ENCODE measurements at regions not wholly inside any gene's neighbourhood (a gene's known extent, or its start where the extent isn't known, plus 50 kb on each side); places are given as distances from the start of the nearest gene placed in this dataset.

DNA sequence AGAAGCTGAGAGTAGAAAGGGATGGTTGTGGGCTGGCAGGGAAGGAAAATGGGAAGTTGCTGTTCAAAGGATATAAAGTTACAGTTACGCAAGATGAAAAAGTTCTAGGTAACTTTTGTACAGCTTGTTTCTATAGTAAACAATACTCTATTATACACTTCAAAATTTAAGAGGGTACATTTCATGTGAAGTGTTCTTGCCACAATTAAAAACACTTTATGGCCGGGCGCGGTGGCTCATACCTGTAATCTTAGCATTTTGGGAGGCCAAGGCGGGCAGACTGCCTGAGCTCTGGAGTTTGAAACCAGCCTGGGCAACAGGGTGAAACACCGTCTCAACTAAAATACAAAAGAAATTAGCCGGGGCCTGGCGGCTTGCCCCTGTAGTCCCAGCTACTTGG is 623.6 kb downstream of the STIM2 start:
- H3K9ac ChIP-seq (ENCODE audit: low read depth in 1 of 2, low read length in 2 of 2): no peak overlapping the region
- H3K36me3 ChIP-seq (ENCODE audit: control insufficient read depth in 2 of 2, insufficient read depth in 2 of 2, low read length in 2 of 2): no peaks in the 10 kb centered on the region
- no peaks in the 10 kb centered on the region for H3K27me3 ChIP-seq (ENCODE audit: control insufficient read depth in 2 of 2, insufficient read depth in 2 of 2, low read length in 2 of 2)
- no peak overlapping the region for H3K27ac ChIP-seq (ENCODE audit: low read depth in 2 of 2, low read length in 2 of 2)
- H3K9me3 ChIP-seq (ENCODE audit: control insufficient read depth in 2 of 2, low read length in 2 of 2): no peaks in the 10 kb centered on the region
- H3K4me1 ChIP-seq (ENCODE audit: control insufficient read depth in 2 of 2, insufficient read depth in 2 of 2, low read length in 2 of 2): no peaks in the 10 kb centered on the region
- H3K4me3 ChIP-seq (ENCODE audit: low read length in 2 of 2): no peak overlapping the region

DNA sequence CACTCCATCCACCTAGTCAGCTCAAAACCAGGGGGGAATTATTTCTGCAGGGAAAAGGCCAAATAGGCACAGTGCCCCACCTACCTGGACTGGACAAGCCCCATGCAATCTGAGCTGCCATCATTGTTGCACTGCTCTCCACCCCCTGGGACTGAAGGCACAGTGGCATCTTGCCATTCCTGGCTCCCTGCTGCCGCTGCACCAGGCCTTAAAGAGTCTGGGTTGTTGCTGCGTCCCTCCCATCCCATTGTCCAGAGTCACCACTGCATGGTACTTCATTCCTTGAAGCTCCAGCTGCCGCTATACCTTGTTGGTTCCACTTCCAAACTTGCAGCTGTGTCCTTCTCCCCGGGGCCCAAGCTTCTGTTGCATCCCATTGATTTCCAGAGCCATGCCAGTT is 629.7 kb downstream of the STIM2 start:
- no peak overlapping the region for H3K27ac ChIP-seq (ENCODE audit: low read depth in 2 of 2, low read length in 2 of 2)
- H3K36me3 ChIP-seq (ENCODE audit: control insufficient read depth in 2 of 2, insufficient read depth in 2 of 2, low read length in 2 of 2): no peaks in the 10 kb centered on the region
- H3K9me3 ChIP-seq (ENCODE audit: control insufficient read depth in 2 of 2, low read length in 2 of 2): no peaks in the 10 kb centered on the region
- H3K9ac ChIP-seq (ENCODE audit: low read depth in 1 of 2, low read length in 2 of 2): no peak overlapping the region
- H3K4me3 ChIP-seq (ENCODE audit: low read length in 2 of 2): no peak overlapping the region
- H3K4me1 ChIP-seq (ENCODE audit: control insufficient read depth in 2 of 2, insufficient read depth in 2 of 2, low read length in 2 of 2): no peaks in the 10 kb centered on the region
- H3K27me3 ChIP-seq (ENCODE audit: control insufficient read depth in 2 of 2, insufficient read depth in 2 of 2, low read length in 2 of 2): no peaks in the 10 kb centered on the region

- H3K27ac ChIP-seq (ENCODE audit: low read depth in 2 of 2, low read length in 2 of 2): no peak overlapping the region
- H3K9ac ChIP-seq (ENCODE audit: low read depth in 1 of 2, low read length in 2 of 2): no peak overlapping the region
- H3K4me3 ChIP-seq (ENCODE audit: low read length in 2 of 2): no peak overlapping the region
- H3K36me3 ChIP-seq (ENCODE audit: control insufficient read depth in 2 of 2, insufficient read depth in 2 of 2, low read length in 2 of 2): no peaks in the 10 kb centered on the region
- H3K4me1 ChIP-seq (ENCODE audit: control insufficient read depth in 2 of 2, insufficient read depth in 2 of 2, low read length in 2 of 2): no peaks in the 10 kb centered on the region
- H3K9me3 ChIP-seq (ENCODE audit: control insufficient read depth in 2 of 2, low read length in 2 of 2): no peaks in the 10 kb centered on the region
- no peaks in the 10 kb centered on the region for H3K27me3 ChIP-seq (ENCODE audit: control insufficient read depth in 2 of 2, insufficient read depth in 2 of 2, low read length in 2 of 2)
These were observed 630.1 kb downstream of the STIM2 start for GRCh38 chr4:27490766-27491165.

- no peak overlapping the region for H3K4me3 ChIP-seq (ENCODE audit: low read length in 2 of 2)
- H3K27me3 ChIP-seq (ENCODE audit: control insufficient read depth in 2 of 2, insufficient read depth in 2 of 2, low read length in 2 of 2): no peaks in the 10 kb centered on the region
- H3K9ac ChIP-seq (ENCODE audit: low read depth in 1 of 2, low read length in 2 of 2): no peak overlapping the region
These were observed 645.8 kb downstream of the STIM2 start for GRCh38 chr4:27506401-27506800.

GRCh38 chr4:27514711-27515110 is 654.1 kb downstream of the STIM2 start:
- Histone ChIP-seq H3K9me3 (ENCODE audit: control insufficient read depth in 2 of 2, low read length in 2 of 2) (no peaks in the 10 kb centered on the region), H3K27ac (ENCODE audit: low read depth in 2 of 2, low read length in 2 of 2) (no peak overlapping the region), H3K9ac (ENCODE audit: low read depth in 1 of 2, low read length in 2 of 2) (no peak overlapping the region), H3K36me3 (ENCODE audit: control insufficient read depth in 2 of 2, insufficient read depth in 2 of 2, low read length in 2 of 2) (no peaks in the 10 kb centered on the region), H3K27me3 (ENCODE audit: control insufficient read depth in 2 of 2, insufficient read depth in 2 of 2, low read length in 2 of 2) (no peaks in the 10 kb centered on the region), H3K4me3 (ENCODE audit: low read length in 2 of 2) (no peak overlapping the region), H3K4me1 (ENCODE audit: control insufficient read depth in 2 of 2, insufficient read depth in 2 of 2, low read length in 2 of 2) (no peaks in the 10 kb centered on the region)

More at GRCh38 chr4:27506401-27506800, 645.8 kb downstream of the STIM2 start:
- Histone ChIP-seq H3K4me1 (ENCODE audit: control insufficient read depth in 2 of 2, insufficient read depth in 2 of 2, low read length in 2 of 2) (no peaks in the 10 kb centered on the region), H3K27ac (ENCODE audit: low read depth in 2 of 2, low read length in 2 of 2) (no peak overlapping the region), H3K36me3 (ENCODE audit: control insufficient read depth in 2 of 2, insufficient read depth in 2 of 2, low read length in 2 of 2) (no peaks in the 10 kb centered on the region), H3K9me3 (ENCODE audit: control insufficient read depth in 2 of 2, low read length in 2 of 2) (no peaks in the 10 kb centered on the region)

DNA sequence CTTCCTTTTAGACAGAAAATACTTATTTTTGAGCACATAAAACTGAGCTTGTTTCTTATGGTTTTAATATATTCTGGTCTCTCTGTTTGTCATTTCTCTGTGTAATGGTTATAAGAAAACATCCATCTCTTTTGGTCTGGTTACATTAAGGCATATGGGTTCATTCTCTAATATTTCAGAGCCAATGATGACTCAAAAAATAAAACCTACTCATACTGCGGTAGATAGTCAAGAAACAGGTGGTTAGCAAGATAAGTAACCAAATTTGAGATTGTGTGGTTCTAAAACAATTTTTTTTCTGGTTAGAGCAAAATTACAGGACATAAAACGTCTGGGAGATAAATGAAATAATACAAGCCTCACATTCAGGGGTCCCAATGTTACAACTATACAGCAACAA is 654.5 kb downstream of the STIM2 start:
- no peaks in the 10 kb centered on the region for H3K36me3 ChIP-seq (ENCODE audit: control insufficient read depth in 2 of 2, insufficient read depth in 2 of 2, low read length in 2 of 2)
- no peak overlapping the region for H3K9ac ChIP-seq (ENCODE audit: low read depth in 1 of 2, low read length in 2 of 2)
- no peaks in the 10 kb centered on the region for H3K27me3 ChIP-seq (ENCODE audit: control insufficient read depth in 2 of 2, insufficient read depth in 2 of 2, low read length in 2 of 2)
- H3K4me3 ChIP-seq (ENCODE audit: low read length in 2 of 2): no peak overlapping the region
- no peaks in the 10 kb centered on the region for H3K4me1 ChIP-seq (ENCODE audit: control insufficient read depth in 2 of 2, insufficient read depth in 2 of 2, low read length in 2 of 2)
- no peak overlapping the region for H3K27ac ChIP-seq (ENCODE audit: low read depth in 2 of 2, low read length in 2 of 2)
- no peaks in the 10 kb centered on the region for H3K9me3 ChIP-seq (ENCODE audit: control insufficient read depth in 2 of 2, low read length in 2 of 2)

DNA sequence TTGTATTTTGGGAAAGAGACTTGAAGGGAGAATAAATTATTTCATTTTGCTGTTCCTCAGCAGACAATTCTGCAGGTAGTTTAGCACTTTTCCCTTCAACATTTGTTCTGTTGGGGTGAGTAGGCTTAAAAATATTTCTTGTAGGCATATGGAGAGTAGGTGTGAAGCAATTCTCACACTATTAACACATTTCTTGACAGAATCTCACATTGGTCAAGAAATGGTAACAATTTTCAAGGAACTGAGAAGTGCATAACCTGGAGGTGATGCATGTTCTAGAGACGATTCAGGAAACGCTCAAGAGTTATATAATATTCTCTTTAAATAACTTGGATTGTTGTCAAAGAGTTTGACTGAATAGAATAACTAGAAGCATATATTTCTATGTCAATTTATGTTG is 658.2 kb downstream of the STIM2 start:
- H3K4me3 ChIP-seq (ENCODE audit: low read length in 2 of 2): no peak overlapping the region
- no peak overlapping the region for H3K27ac ChIP-seq (ENCODE audit: low read depth in 2 of 2, low read length in 2 of 2)
- H3K36me3 ChIP-seq (ENCODE audit: control insufficient read depth in 2 of 2, insufficient read depth in 2 of 2, low read length in 2 of 2): no peaks in the 10 kb centered on the region
- no peaks in the 10 kb centered on the region for H3K9me3 ChIP-seq (ENCODE audit: control insufficient read depth in 2 of 2, low read length in 2 of 2)
- no peaks in the 10 kb centered on the region for H3K27me3 ChIP-seq (ENCODE audit: control insufficient read depth in 2 of 2, insufficient read depth in 2 of 2, low read length in 2 of 2)
- H3K4me1 ChIP-seq (ENCODE audit: control insufficient read depth in 2 of 2, insufficient read depth in 2 of 2, low read length in 2 of 2): no peaks in the 10 kb centered on the region
- no peak overlapping the region for H3K9ac ChIP-seq (ENCODE audit: low read depth in 1 of 2, low read length in 2 of 2)

- Histone ChIP-seq H3K27ac (ENCODE audit: low read depth in 2 of 2, low read length in 2 of 2) (no peak overlapping the region), H3K27me3 (ENCODE audit: control insufficient read depth in 2 of 2, insufficient read depth in 2 of 2, low read length in 2 of 2) (no peaks in the 10 kb centered on the region), H3K4me1 (ENCODE audit: control insufficient read depth in 2 of 2, insufficient read depth in 2 of 2, low read length in 2 of 2) (no peaks in the 10 kb centered on the region), H3K36me3 (ENCODE audit: control insufficient read depth in 2 of 2, insufficient read depth in 2 of 2, low read length in 2 of 2) (no peaks in the 10 kb centered on the region), H3K9ac (ENCODE audit: low read depth in 1 of 2, low read length in 2 of 2) (no peak overlapping the region), H3K9me3 (ENCODE audit: control insufficient read depth in 2 of 2, low read length in 2 of 2) (no peaks in the 10 kb centered on the region), H3K4me3 (ENCODE audit: low read length in 2 of 2) (no peak overlapping the region)
These were observed 663.6 kb downstream of the STIM2 start for GRCh38 chr4:27524224-27524623.

- H3K4me3 ChIP-seq (ENCODE audit: low read length in 2 of 2): no peak overlapping the region
- H3K9ac ChIP-seq (ENCODE audit: low read depth in 1 of 2, low read length in 2 of 2): no peak overlapping the region
- H3K27ac ChIP-seq (ENCODE audit: low read depth in 2 of 2, low read length in 2 of 2): no peak overlapping the region
- H3K4me1 ChIP-seq (ENCODE audit: control insufficient read depth in 2 of 2, insufficient read depth in 2 of 2, low read length in 2 of 2): no peaks in the 10 kb centered on the region
- H3K36me3 ChIP-seq (ENCODE audit: control insufficient read depth in 2 of 2, insufficient read depth in 2 of 2, low read length in 2 of 2): no peaks in the 10 kb centered on the region
- no peaks in the 10 kb centered on the region for H3K9me3 ChIP-seq (ENCODE audit: control insufficient read depth in 2 of 2, low read length in 2 of 2)
- H3K27me3 ChIP-seq (ENCODE audit: control insufficient read depth in 2 of 2, insufficient read depth in 2 of 2, low read length in 2 of 2): no peaks in the 10 kb centered on the region
These were observed 673.8 kb downstream of the STIM2 start for GRCh38 chr4:27534488-27534887.

- no peaks in the 10 kb centered on the region for H3K27me3 ChIP-seq (ENCODE audit: control insufficient read depth in 2 of 2, insufficient read depth in 2 of 2, low read length in 2 of 2)
- H3K27ac ChIP-seq (ENCODE audit: low read depth in 2 of 2, low read length in 2 of 2): no peak overlapping the region
These were observed 707.8 kb downstream of the STIM2 start for GRCh38 chr4:27568236-27568951.

DNA sequence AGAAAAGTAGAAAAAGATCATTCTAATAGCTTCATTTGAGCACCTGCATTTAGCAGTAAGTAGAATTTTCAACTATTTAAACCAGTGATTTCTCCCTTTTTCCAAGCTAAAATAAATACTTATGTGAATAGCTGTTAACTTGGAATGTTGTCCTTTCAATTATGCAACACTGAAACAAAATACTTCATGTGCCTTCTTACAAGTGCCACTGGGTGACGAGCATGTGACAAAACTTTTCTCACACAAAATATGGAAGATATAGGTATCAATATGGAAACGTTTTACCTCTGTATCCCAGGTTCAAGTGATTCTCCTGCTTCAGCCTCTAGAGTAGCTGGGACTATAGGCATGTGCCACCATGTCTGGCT is 708.3 kb downstream of the STIM2 start:
- H3K36me3 ChIP-seq (ENCODE audit: control insufficient read depth in 2 of 2, insufficient read depth in 2 of 2, low read length in 2 of 2): no peaks in the 10 kb centered on the region
- no peaks in the 10 kb centered on the region for H3K9me3 ChIP-seq (ENCODE audit: control insufficient read depth in 2 of 2, low read length in 2 of 2)
- H3K27ac ChIP-seq (ENCODE audit: low read depth in 2 of 2, low read length in 2 of 2): no peak overlapping the region
- H3K9ac ChIP-seq (ENCODE audit: low read depth in 1 of 2, low read length in 2 of 2): no peak overlapping the region
- no peaks in the 10 kb centered on the region for H3K4me1 ChIP-seq (ENCODE audit: control insufficient read depth in 2 of 2, insufficient read depth in 2 of 2, low read length in 2 of 2)
- H3K4me3 ChIP-seq (ENCODE audit: low read length in 2 of 2): no peak overlapping the region
- H3K27me3 ChIP-seq (ENCODE audit: control insufficient read depth in 2 of 2, insufficient read depth in 2 of 2, low read length in 2 of 2): no peaks in the 10 kb centered on the region

More at GRCh38 chr4:27568236-27568951, 707.8 kb downstream of the STIM2 start:
- no peaks in the 10 kb centered on the region for H3K9me3 ChIP-seq (ENCODE audit: control insufficient read depth in 2 of 2, low read length in 2 of 2)
- H3K4me3 ChIP-seq (ENCODE audit: low read length in 2 of 2): no peak overlapping the region
- H3K4me1 ChIP-seq (ENCODE audit: control insufficient read depth in 2 of 2, insufficient read depth in 2 of 2, low read length in 2 of 2): no peaks in the 10 kb centered on the region
- H3K9ac ChIP-seq (ENCODE audit: low read depth in 1 of 2, low read length in 2 of 2): no peak overlapping the region
- no peaks in the 10 kb centered on the region for H3K36me3 ChIP-seq (ENCODE audit: control insufficient read depth in 2 of 2, insufficient read depth in 2 of 2, low read length in 2 of 2)

All from mucosa of rectum (tissue), 2 donors.